Right lobe of liver (tissue), 6 donors: ENCODE measurements at regions not wholly inside any gene's neighbourhood (a gene's known extent, or its start where the extent isn't known, plus 50 kb on each side); places are given as distances from the start of the nearest gene placed in this dataset.

Source experiments
- ATAC-seq, 4 donors: fragments of 200-7000 bp; cut with Tn5 transposase; one replicate each; pipeline ENCODE4 v1.9.1; 2020; ENCODE audit warnings: mild to moderate bottlenecking in 4 of 4, moderate library complexity in 4 of 4
- DNase-seq, 3 donors: peaks; one replicate each; pipeline ENCODE4 v3.0.0-alpha.2; 2020
- H3K27ac ChIP-seq, 3 donors: fragments of 200-600 bp; one replicate each; pipeline ENCODE4 v1.8.0; 2022
- H3K27me3 ChIP-seq, 2 donors: fragments of 200-600 bp; one replicate each; pipeline ENCODE4 v1.8.0; 2022
- H3K36me3 ChIP-seq, 4 donors: fragments of 200-600 bp; sonication (generic) in 1 of 4; one replicate each; pipeline versions ENCODE4 v1.5.1 to v1.8.0; 2017 to 2022; ENCODE audit warnings: control low read depth in 1 of 4
- H3K4me1 ChIP-seq, 4 donors: fragments of 200-600 bp; sonication (generic) in 1 of 4; one replicate each; pipeline versions ENCODE4 v1.5.1 to v1.8.0; 2017 to 2022; ENCODE audit warnings: control low read depth in 1 of 4
- H3K4me3 ChIP-seq, 3 donors: fragments of 200-600 bp; one replicate each; pipeline ENCODE4 v1.8.0; 2022
- H3K9me3 ChIP-seq, 4 donors: fragments of 200-600 bp; sonication (generic) in 1 of 4; one replicate each; pipeline versions ENCODE4 v1.5.1 to v1.8.0; 2017 to 2022; ENCODE audit warnings: control low read depth in 1 of 4
- CTCF ChIP-seq, 4 donors: fragments of 200-600 bp in 3 of 4; fragments of 450-650 bp in 1 of 4; IDR thresholded peaks; one replicate each; pipeline versions ENCODE4 v1.5.1 to v1.8.0; 2016 to 2022; ENCODE audit warnings: antibody characterized with exemption in 4 of 4, mild to moderate bottlenecking in 2 of 4
- POLR2A ChIP-seq: fragments of 450-650 bp; IDR thresholded peaks from one replicate; pipeline ENCODE4 v1.6.1; 2017; ENCODE audit warnings: antibody characterized with exemption, mild to moderate bottlenecking
- WGBS: methylation state at CpG from one replicate; pipeline ENCODE4 v1.1.6; 2018; ENCODE audit warnings: low coverage, low lambda C conversion rate; ENCODE audit not compliant: insufficient coverage; ENCODE audit errors: missing lambda C conversion rate; 5-methylcytosine and 5-hydroxymethylcytosine counted together
- intact Hi-C, 2 donors: fragments of 100-400 bp; cut with DNase I; formaldehyde crosslinking; loops; one replicate each; pipeline versions ENCODE4 v1.11.2 to v1.14.1; 2022
- donor health status: DM: no; HTN: yes; CAD: no.
- donor health status: DM: no; HTN: no; CAD: no.
- donor health status: DM: no; HTN: no; CAD: no.
- donor health status: DM: no; HTN: yes; CAD: no.
- donor health status: DM: no; HTN: yes; CAD: no.

- ATAC-seq (no peak), DNase-seq (no peak)
- Histone ChIP-seq H3K4me1 (no peaks in the 10 kb centered on the region), H3K27me3 (no peaks in the 10 kb centered on the region), H3K27ac (no peak overlapping the region), H3K4me3 (no peak overlapping the region), H3K36me3 (no peaks in the 10 kb centered on the region), H3K9me3 (no peaks in the 10 kb centered on the region)
- intact Hi-C loops: no loop called here
- no peak for TF ChIP-seq CTCF (IDR thresholded peaks at IDR 0.05)
- TF ChIP-seq POLR2A: no peak
- 86% methylated on average over 2 of the region's 2 CpGs for WGBS
These were observed 299.9 kb upstream of the PLXNA2 start for GRCh38 chr1:208544053-208544452.

GRCh38 chr1:208544794-208545193 lies 300.6 kb upstream of the PLXNA2 start:
- Histone ChIP-seq H3K36me3 (no peaks in the 10 kb centered on the region), H3K27ac (no peak overlapping the region), H3K4me1 (no peaks in the 10 kb centered on the region), H3K27me3 (no peaks in the 10 kb centered on the region), H3K9me3 (no peaks in the 10 kb centered on the region), H3K4me3 (no peak overlapping the region)
- intact Hi-C loops: no loop called here
- no peak for TF ChIP-seq CTCF (IDR thresholded peaks at IDR 0.05)
- no peak for TF ChIP-seq POLR2A
- no peak for DNase-seq
- no peak for ATAC-seq
- WGBS: 58% methylated on average over 2 of the region's 2 CpGs

GRCh38 chr1:208551024-208551423 lies 306.8 kb upstream of the PLXNA2 start:
- DNase-seq (no peak), ATAC-seq (no peak)
- intact Hi-C loops: no loop called here
- no peaks in the 10 kb centered on the region for H3K9me3 ChIP-seq
- H3K4me3 ChIP-seq: no peak overlapping the region
- whole genome bisulfite sequencing: 70% methylated on average over 4 of the region's 4 CpGs
- TF ChIP-seq POLR2A (no peak), CTCF (IDR thresholded peaks at IDR 0.05) (no peak)
- no peaks in the 10 kb centered on the region for H3K36me3 ChIP-seq
- no peaks in the 10 kb centered on the region for H3K4me1 ChIP-seq
- H3K27ac ChIP-seq: no peak overlapping the region
- no peaks in the 10 kb centered on the region for H3K27me3 ChIP-seq

GRCh38 chr1:208551633-208552320 lies 307.6 kb upstream of the PLXNA2 start:
- Histone ChIP-seq H3K4me1 (no peaks in the 10 kb centered on the region), H3K36me3 (no peaks in the 10 kb centered on the region), H3K27me3 (no peaks in the 10 kb centered on the region), H3K27ac (no peak overlapping the region), H3K4me3 (no peak overlapping the region), H3K9me3 (no peaks in the 10 kb centered on the region)
- DNase-seq: no peak
- WGBS: 66% methylated on average over 5 of the region's 5 CpGs
- TF ChIP-seq CTCF (IDR thresholded peaks at IDR 0.05) (no peak), POLR2A (no peak)
- ATAC-seq: no peak
- intact Hi-C loops: no loop called here

- intact Hi-C loops: no loop called here
These were observed 308.7 kb upstream of the PLXNA2 start for GRCh38 chr1:208552928-208553327.

More at GRCh38 chr1:208552928-208553327, 308.7 kb upstream of the PLXNA2 start:
- DNase-seq (no peak), ATAC-seq (no peak)
- no peak for TF ChIP-seq POLR2A
- TF ChIP-seq CTCF (IDR thresholded peaks at IDR 0.05): no peak
- Histone ChIP-seq H3K4me3 (no peak overlapping the region), H3K36me3 (no peaks in the 10 kb centered on the region), H3K4me1 (no peaks in the 10 kb centered on the region), H3K27me3 (no peaks in the 10 kb centered on the region), H3K9me3 (no peaks in the 10 kb centered on the region), H3K27ac (no peak overlapping the region)
